Tibial nerve (tissue), 4 donors: ENCODE measurements at regions not wholly inside any gene's neighbourhood (a gene's known extent, or its start where the extent isn't known, plus 50 kb on each side); places are given as distances from the start of the nearest gene placed in this dataset.

Experiments used
- DNase-seq, 2 donors: peaks; one replicate each; pipeline ENCODE4 v3.0.0-alpha.2; 2019; ENCODE audit warnings: low spot score in 2 of 2
- H3K27ac ChIP-seq, 4 donors: fragments of 200-600 bp; sonication (generic) in 3 of 4; one replicate each; pipeline ENCODE4 v1.5.1; 2017 to 2019; ENCODE audit warnings: mild to moderate bottlenecking in 1 of 4
- H3K27me3 ChIP-seq, 2 donors: fragments of 200-600 bp; sonication (generic) in 1 of 2; one replicate each; pipeline versions ENCODE4 v1.5.1 to v1.6.0; 2017 to 2019
- H3K36me3 ChIP-seq, 3 donors: fragments of 200-600 bp; sonication (generic); one replicate each; pipeline ENCODE4 v1.5.1; 2018 to 2019
- H3K4me1 ChIP-seq, 4 donors: fragments of 200-600 bp; sonication (generic) in 3 of 4; one replicate each; pipeline ENCODE4 v1.5.1; 2017 to 2019
- H3K4me3 ChIP-seq, 4 donors: fragments of 200-600 bp; sonication (generic) in 3 of 4; one replicate each; pipeline ENCODE4 v1.5.1; 2017 to 2019; ENCODE audit warnings: mild to moderate bottlenecking in 1 of 4, moderate library complexity in 1 of 4
- H3K9me3 ChIP-seq, 4 donors: fragments of 200-600 bp; sonication (generic) in 3 of 4; one replicate each; pipeline ENCODE4 v1.5.1; 2017 to 2019
- EP300 ChIP-seq, 2 donors: sonication (generic); formaldehyde crosslinking; IDR thresholded peaks; one replicate each; pipeline ENCODE4 v1.6.1; 2017; ENCODE audit warnings: antibody characterized with exemption in 2 of 2, mild to moderate bottlenecking in 1 of 2
- POLR2A ChIP-seq, 2 donors: fragments of 450-650 bp; IDR thresholded peaks; one replicate each; pipeline ENCODE4 v1.6.1; 2017; ENCODE audit warnings: antibody characterized with exemption in 2 of 2, mild to moderate bottlenecking in 2 of 2, moderate library complexity in 2 of 2
- WGBS, 2 donors: methylation state at CpG; one replicate each; pipeline ENCODE4 v1.1.5; 2018; 5-methylcytosine and 5-hydroxymethylcytosine counted together
- TF ChIP-seq, protein P1 (sequence below), 5 experiments: fragments of 200-600 bp in 3 of 5; fragments of 450-650 bp in 2 of 5; sonication (generic) in 3 of 5; IDR thresholded peaks; one replicate each; pipeline ENCODE4 v1.5.1; 2016 to 2019; ENCODE audit warnings: antibody characterized with exemption in 5 of 5, mild to moderate bottlenecking in 3 of 5, moderate library complexity in 2 of 5

DNA sequence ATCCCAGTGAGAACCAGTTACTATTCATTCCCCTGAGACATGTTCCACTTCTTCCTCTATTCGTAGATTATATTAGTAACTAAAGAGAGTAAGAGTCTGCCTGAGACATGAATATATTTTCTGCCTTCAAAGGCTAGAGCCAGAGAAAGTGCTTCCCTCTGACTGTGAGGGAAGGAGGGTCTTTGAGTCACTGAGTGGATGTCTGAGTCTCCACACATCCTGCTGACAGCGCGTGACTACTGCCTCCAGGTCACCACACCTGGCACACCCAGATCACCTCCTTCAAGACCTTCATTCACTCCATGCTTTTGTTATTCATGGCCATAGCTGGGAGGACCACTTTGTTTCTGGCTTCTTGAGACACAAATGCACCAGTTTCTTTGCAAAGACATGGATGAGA lies 135.6 kb downstream of the SOX2 start:
- no peaks in the 10 kb centered on the region for H3K4me1 ChIP-seq
- no peaks in the 10 kb centered on the region for H3K9me3 ChIP-seq
- TF ChIP-seq POLR2A (IDR thresholded peaks at IDR 0.05) (no peak), EP300 (IDR thresholded peaks at IDR 0.05) (no peak)
- TF ChIP-seq, protein P1, sequence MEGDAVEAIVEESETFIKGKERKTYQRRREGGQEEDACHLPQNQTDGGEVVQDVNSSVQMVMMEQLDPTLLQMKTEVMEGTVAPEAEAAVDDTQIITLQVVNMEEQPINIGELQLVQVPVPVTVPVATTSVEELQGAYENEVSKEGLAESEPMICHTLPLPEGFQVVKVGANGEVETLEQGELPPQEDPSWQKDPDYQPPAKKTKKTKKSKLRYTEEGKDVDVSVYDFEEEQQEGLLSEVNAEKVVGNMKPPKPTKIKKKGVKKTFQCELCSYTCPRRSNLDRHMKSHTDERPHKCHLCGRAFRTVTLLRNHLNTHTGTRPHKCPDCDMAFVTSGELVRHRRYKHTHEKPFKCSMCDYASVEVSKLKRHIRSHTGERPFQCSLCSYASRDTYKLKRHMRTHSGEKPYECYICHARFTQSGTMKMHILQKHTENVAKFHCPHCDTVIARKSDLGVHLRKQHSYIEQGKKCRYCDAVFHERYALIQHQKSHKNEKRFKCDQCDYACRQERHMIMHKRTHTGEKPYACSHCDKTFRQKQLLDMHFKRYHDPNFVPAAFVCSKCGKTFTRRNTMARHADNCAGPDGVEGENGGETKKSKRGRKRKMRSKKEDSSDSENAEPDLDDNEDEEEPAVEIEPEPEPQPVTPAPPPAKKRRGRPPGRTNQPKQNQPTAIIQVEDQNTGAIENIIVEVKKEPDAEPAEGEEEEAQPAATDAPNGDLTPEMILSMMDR (IDR thresholded peaks at IDR 0.05) = no peak
- H3K27ac ChIP-seq = no peak overlapping the region
- no peaks in the 10 kb centered on the region for H3K27me3 ChIP-seq
- 87 to 89% methylated on average over 3 of the region's 3 CpGs for WGBS, 2 donors
- no peaks in the 10 kb centered on the region for H3K36me3 ChIP-seq
- DNase-seq = no peak
- no peak overlapping the region for H3K4me3 ChIP-seq

DNA sequence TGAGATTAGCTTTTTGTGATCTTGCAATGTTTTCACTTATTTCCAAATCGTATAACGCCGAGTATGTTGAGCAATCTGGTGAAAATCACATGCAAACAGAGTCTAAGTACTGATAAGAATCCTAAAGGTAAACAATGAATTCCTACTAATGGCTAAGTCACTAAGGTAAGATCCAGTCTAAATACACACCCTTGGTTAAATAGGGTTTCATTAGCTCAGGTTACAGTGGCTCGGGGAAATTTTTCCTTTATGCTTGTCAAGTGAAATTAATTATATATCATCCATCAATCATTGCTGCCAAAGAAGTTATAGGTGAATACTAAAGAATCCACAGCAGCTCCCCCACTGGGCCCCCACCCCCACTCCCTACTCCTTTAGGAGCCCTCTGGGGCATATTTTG lies 139.3 kb downstream of the SOX2 start:
- TF ChIP-seq EP300 (IDR thresholded peaks at IDR 0.05) = no peak
- TF ChIP-seq POLR2A (IDR thresholded peaks at IDR 0.05) = no peak
- TF ChIP-seq, protein P1 (IDR thresholded peaks at IDR 0.05) = no peak
- DNase-seq = no peak
- WGBS, 2 donors = 73% methylated on average over 4 of the region's 4 CpGs

DNA sequence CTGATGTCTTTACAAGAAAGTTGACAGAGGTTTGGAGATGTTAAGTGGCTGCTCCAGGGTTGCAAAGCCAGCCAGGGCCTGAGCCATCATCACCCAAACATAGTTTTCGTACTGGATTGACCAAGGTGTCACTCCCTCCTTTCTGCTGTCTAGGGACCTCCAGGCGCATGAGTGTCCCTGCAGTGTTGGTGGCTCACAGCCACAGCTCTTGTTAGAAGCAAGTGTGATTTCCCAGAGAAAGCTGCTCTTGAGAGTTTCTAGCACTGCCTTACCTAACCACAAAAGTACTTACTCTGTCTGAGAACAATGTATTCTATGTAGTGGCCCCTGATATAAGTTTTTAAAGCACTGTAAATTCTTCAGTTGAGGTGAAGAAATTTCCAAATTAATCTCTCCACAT lies 144.1 kb downstream of the SOX2 start:
- H3K9me3 ChIP-seq = no peaks in the 10 kb centered on the region
- no peaks in the 10 kb centered on the region for H3K36me3 ChIP-seq
- H3K27me3 ChIP-seq = no peaks in the 10 kb centered on the region
- 72 to 77% methylated on average over 2 of the region's 2 CpGs for WGBS, 2 donors
- no peak for DNase-seq
- TF ChIP-seq POLR2A (IDR thresholded peaks at IDR 0.05) = no peak
- TF ChIP-seq EP300 (IDR thresholded peaks at IDR 0.05) = no peak
- TF ChIP-seq, protein P1 (IDR thresholded peaks at IDR 0.05) = no peak
- H3K27ac ChIP-seq = no peak overlapping the region
- H3K4me3 ChIP-seq = no peak overlapping the region
- H3K4me1 ChIP-seq = no peaks in the 10 kb centered on the region

More for the DNA sequence above, 139.3 kb downstream of the SOX2 start:
- Histone ChIP-seq H3K4me1 (no peaks in the 10 kb centered on the region), H3K27me3 (no peaks in the 10 kb centered on the region), H3K4me3 (no peak overlapping the region), H3K9me3 (no peaks in the 10 kb centered on the region), H3K36me3 (no peaks in the 10 kb centered on the region), H3K27ac (no peak overlapping the region)

DNA sequence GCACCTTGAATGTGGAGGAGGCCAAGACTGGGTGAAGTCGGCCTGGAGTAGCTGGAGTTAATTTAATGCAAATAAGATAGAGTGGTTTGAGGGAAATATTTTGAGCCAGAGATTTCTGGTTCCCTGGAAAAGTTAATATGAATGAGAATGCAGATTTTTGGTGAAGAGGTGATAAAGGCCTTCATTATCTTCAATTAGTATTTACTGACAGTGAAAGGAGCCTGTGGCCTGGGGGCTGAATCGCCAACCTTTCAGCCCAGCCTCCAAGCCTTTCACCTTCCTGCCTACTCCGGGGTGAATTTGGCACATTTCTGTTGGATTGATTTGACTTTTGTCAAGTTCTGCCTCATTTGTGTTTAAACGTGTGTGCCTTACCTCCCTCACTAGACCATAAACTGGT lies 147.8 kb downstream of the SOX2 start:
- H3K9me3 ChIP-seq = no peaks in the 10 kb centered on the region
- WGBS, 2 donors = 41 to 47% methylated on average over 4 of the region's 4 CpGs
- H3K27ac ChIP-seq = no peak overlapping the region
- no peaks in the 10 kb centered on the region for H3K4me1 ChIP-seq
- TF ChIP-seq EP300 (IDR thresholded peaks at IDR 0.05) = no peak
- TF ChIP-seq, protein P1 (IDR thresholded peaks at IDR 0.05) = no peak
- no peak for TF ChIP-seq POLR2A (IDR thresholded peaks at IDR 0.05)
- H3K27me3 ChIP-seq = no peaks in the 10 kb centered on the region
- H3K36me3 ChIP-seq = no peaks in the 10 kb centered on the region
- no peak for DNase-seq
- H3K4me3 ChIP-seq = no peak overlapping the region

DNA sequence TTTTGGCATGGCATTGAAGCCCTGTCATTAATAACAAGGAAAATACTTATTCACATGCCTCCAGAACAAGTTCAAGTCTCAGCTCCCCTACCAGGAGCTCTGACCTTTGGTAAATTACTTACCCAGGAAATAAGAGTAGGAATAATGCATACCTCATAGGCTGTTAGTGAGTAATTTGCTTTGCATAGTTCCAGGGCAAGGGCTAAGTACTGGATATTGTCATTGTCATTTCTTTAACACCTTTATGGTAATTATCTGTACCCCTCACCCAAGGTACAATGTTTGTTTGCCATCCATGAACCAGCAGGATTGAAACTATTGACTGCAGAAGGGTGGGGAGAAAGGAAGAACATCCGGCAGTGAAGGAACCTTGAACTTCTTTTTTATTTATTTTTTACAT lies 148.5 kb downstream of the SOX2 start:
- Histone ChIP-seq H3K27me3 (no peaks in the 10 kb centered on the region), H3K4me1 (no peaks in the 10 kb centered on the region), H3K9me3 (no peaks in the 10 kb centered on the region), H3K4me3 (no peak overlapping the region), H3K36me3 (no peaks in the 10 kb centered on the region), H3K27ac (no peak overlapping the region)
- 84 to 85% methylated on average over 1 of the region's 1 CpG for WGBS, 2 donors
- DNase-seq = no peak
- TF ChIP-seq, protein P1 (IDR thresholded peaks at IDR 0.05) = no peak
- TF ChIP-seq EP300 (IDR thresholded peaks at IDR 0.05) = no peak
- no peak for TF ChIP-seq POLR2A (IDR thresholded peaks at IDR 0.05)
